Type B pancreatic cell (in vitro differentiated cells): ENCODE measurements at regions not wholly inside any gene's neighbourhood (a gene's known extent, or its start where the extent isn't known, plus 50 kb on each side); places are given as distances from the start of the nearest gene placed in this dataset.

Experiments
- DNase-seq: peaks from one replicate; pipeline ENCODE4 v3.0.0; 2021; ENCODE audit warnings: mixed read lengths; ENCODE audit not compliant: unreplicated experiment; ENCODE audit errors: extremely low spot score
- H3K27ac Mint-ChIP-seq: 2 replicates; pipeline ENCODE4 v1.8.0; 2021; ENCODE audit warnings: mild to moderate bottlenecking, mixed read lengths
- H3K27me3 Mint-ChIP-seq: 2 replicates; pipeline ENCODE4 v1.8.0; 2021; ENCODE audit warnings: mixed read lengths
- H3K36me3 Mint-ChIP-seq: 2 replicates; pipeline ENCODE4 v1.8.0; 2021; ENCODE audit warnings: mixed read lengths
- H3K4me1 Mint-ChIP-seq: one replicate; pipeline ENCODE4 v1.8.0; 2021; ENCODE audit warnings: mixed read lengths; ENCODE audit not compliant: unreplicated experiment
- H3K4me3 Mint-ChIP-seq: 2 replicates; pipeline ENCODE4 v1.8.0; 2021; ENCODE audit warnings: mild to moderate bottlenecking, mixed read lengths
- H3K9me3 Mint-ChIP-seq: 2 replicates; pipeline ENCODE4 v1.8.0; 2021; ENCODE audit warnings: mixed read lengths
- CTCF ChIP-seq: fragments of 200-600 bp; sonication (generic); conservative IDR thresholded peaks from 2 replicates; pipeline ENCODE4 v1.5.0; 2021; ENCODE audit warnings: antibody characterized with exemption, mild to moderate bottlenecking

DNA sequence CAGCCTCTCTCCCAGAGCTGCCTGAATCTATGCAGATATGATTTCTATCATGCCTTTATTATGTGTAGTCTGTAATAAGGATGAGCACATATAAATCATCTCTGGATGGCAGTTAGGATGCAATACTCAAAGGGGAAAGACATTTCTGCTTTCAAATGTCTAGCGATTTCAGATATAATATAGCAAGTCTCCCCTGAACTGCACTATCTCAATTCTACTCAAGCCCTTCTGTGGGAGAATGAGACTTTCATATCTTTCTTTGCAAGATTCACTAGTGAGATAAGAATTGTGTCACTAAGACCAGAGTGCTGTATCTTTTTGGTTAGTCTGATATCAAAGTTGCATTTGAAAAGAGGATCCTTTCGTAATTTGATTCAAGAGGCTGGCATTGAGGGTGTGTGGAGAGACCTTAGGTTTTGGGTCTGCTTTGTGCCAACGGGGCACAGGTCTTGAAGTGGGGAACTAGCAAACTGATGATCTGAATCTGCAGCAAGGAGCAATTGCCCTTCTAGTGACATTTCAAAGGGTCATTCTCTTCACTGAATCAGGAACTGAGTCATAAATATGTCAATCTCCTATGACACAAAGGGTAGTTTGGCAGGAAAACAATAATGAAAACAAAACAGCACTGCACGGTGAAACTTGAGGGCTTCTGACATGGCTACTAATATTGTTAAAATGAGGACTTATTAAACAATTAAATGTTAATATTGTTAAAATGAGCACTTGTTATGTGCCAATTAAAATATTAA, 305.5 kb upstream of the CLINT1 start:
- no peak for TF ChIP-seq CTCF
- peaks cover 3% of the 10 kb centered on the region for H3K27me3 Mint-ChIP-seq
- no peaks in the 10 kb centered on the region for H3K36me3 Mint-ChIP-seq
- H3K9me3 Mint-ChIP-seq: peaks cover 4% of the 10 kb centered on the region
- H3K27ac Mint-ChIP-seq: no peak overlapping the region
- peaks cover 10% of the 10 kb centered on the region for H3K4me1 Mint-ChIP-seq
- H3K4me3 Mint-ChIP-seq: no peak overlapping the region
- no peak for DNase-seq

GRCh38 chr5:158163451-158164295, 304.7 kb upstream of the CLINT1 start:
- no peak overlapping the region for H3K27ac Mint-ChIP-seq
- H3K4me1 Mint-ChIP-seq: peaks cover 12% of the 10 kb centered on the region
- no peak for TF ChIP-seq CTCF
- H3K27me3 Mint-ChIP-seq: peaks cover 3% of the 10 kb centered on the region
- H3K9me3 Mint-ChIP-seq: no peaks in the 10 kb centered on the region
- no peak overlapping the region for H3K4me3 Mint-ChIP-seq
- DNase-seq: no peak
- no peaks in the 10 kb centered on the region for H3K36me3 Mint-ChIP-seq

DNA sequence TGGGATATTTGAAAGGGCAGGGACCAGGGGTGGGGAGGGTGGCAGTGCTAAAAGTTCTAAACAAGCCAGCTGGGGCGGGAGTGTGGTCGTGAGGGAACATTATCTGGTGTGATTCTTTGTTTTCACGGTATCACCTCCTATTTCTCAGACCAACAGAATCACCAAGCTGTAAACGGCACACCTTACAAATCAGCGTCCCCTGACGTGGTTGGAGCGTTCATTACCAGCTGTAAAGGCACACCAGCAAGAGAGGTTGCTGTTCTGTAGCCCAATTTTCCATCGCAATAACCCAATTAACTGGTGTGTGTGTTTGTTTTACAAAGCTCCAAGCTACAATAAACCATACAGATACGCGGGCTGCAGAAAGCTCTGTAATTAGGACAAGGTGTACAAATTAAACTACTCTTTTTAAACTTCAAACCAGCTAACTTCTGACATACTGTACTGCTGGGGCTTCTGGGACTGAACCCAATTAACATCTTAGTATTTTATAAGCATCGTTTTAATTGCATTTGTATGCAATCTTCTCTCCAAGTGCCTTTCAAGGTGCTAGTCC, 303.6 kb upstream of the CLINT1 start:
- TF ChIP-seq CTCF: no peak
- Mint-ChIP-seq H3K4me1 (peaks cover 12% of the 10 kb centered on the region), H3K9me3 (no peaks in the 10 kb centered on the region), H3K27ac (no peak overlapping the region), H3K36me3 (no peaks in the 10 kb centered on the region), H3K27me3 (peaks cover 3% of the 10 kb centered on the region), H3K4me3 (no peak overlapping the region)
- no peak for DNase-seq

DNA sequence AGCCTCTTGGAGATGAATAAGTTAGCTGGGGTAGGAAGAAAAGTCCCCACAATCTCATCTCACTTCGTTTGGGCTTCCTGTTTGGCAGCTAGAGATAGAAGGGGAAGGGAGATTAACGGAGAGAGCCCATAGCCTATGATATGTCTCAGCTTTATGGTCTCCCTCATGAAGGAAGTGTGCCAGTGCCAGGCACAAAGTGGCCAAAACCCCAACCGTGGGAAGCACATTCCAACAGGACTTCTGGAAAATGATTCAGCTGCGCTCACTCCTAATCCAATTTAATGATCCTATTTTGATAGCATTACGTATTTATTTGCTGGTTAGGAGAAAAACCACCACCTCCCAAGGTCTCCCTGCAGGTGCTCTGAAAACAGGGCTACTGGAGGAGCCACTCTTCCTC, 303.1 kb upstream of the CLINT1 start:
- Mint-ChIP-seq H3K36me3 (no peaks in the 10 kb centered on the region), H3K27ac (no peak overlapping the region), H3K9me3 (no peaks in the 10 kb centered on the region), H3K27me3 (peaks cover 3% of the 10 kb centered on the region), H3K4me3 (no peak overlapping the region), H3K4me1 (peaks cover 12% of the 10 kb centered on the region)
- no peak for DNase-seq
- no peak for TF ChIP-seq CTCF

DNA sequence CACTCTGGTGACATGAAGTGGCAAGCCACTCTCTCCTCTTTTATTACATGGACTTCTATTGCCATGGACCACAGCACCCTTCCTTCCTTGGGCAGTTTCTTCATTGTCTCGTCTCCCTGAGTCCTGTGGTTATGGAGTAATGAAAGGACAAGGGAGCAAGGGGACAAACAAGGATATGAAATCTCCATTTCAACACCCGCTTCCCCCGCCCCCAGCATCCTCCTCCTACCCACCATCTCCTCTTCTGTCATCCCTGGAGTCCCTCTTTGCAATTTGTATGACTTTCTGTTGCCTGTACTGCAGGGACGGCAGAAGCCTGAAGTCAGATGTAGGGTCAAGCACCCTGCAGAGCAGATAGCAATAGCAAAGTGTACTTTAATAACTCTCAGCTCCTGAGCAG, 300.7 kb upstream of the CLINT1 start:
- Mint-ChIP-seq H3K27ac (no peak overlapping the region), H3K9me3 (peaks cover 6% of the 10 kb centered on the region), H3K27me3 (peaks cover 9% of the 10 kb centered on the region), H3K36me3 (no peaks in the 10 kb centered on the region), H3K4me1 (peaks cover 9% of the 10 kb centered on the region), H3K4me3 (no peak overlapping the region)
- DNase-seq: no peak
- TF ChIP-seq CTCF: no peak
